HL-60 (cell line): ENCODE measurements at regions not wholly inside any gene's neighbourhood (a gene's known extent, or its start where the extent isn't known, plus 50 kb on each side); places are given as distances from the start of the nearest gene placed in this dataset.
"Not testable (repeated sequence)": the region's sequence is repeated elsewhere in the genome, so short reads cannot be mapped to it uniquely, and the experiment has no call there.

Experiments used
- DNase-seq, 2 experiments: peaks; one replicate each; pipeline ENCODE4 v3.0.0-alpha.2; 2010 to 2020; ENCODE audit warnings: low read depth in 1 of 2, low spot score in 1 of 2
- H3K27ac ChIP-seq: fragments of 250-450 bp; sonication (Bioruptor Pico); replicated peaks from 2 replicates; pipeline ENCODE4 v1.5.1; 2020; ENCODE audit warnings: mild to moderate bottlenecking, moderate library complexity
- H3K27me3 ChIP-seq: fragments of 250-450 bp; sonication (Bioruptor Pico); 2 replicates; pipeline ENCODE4 v1.5.1; 2021; ENCODE audit warnings: mild to moderate bottlenecking, moderate library complexity; ENCODE audit not compliant: insufficient read depth, poor library complexity, severe bottlenecking
- H3K4me3 ChIP-seq: replicated peaks from 2 replicates; pipeline ENCODE4 v1.5.1; 2011; ENCODE audit warnings: mild to moderate bottlenecking, control low read depth, low read length; ENCODE audit not compliant: insufficient read depth
- GABPA ChIP-seq: IDR thresholded peaks from 2 replicates; pipeline ENCODE4 v1.6.1; 2012; ENCODE audit warnings: low read depth
- POLR2AphosphoS5 ChIP-seq: IDR thresholded peaks from 2 replicates; pipeline ENCODE4 v1.6.1; 2012; ENCODE audit warnings: low read depth
- SPI1 ChIP-seq: IDR thresholded peaks from 2 replicates; pipeline ENCODE4 v1.6.1; 2012; ENCODE audit warnings: low read depth, mild to moderate bottlenecking, borderline replicate concordance
- TF ChIP-seq, protein P1 (sequence below): IDR thresholded peaks from 2 replicates; pipeline ENCODE4 v1.6.1; 2012; ENCODE audit warnings: low read depth; ENCODE audit not compliant: insufficient replicate concordance
- TF ChIP-seq, protein P2 (sequence below): IDR thresholded peaks from one replicate; pipeline ENCODE4 v1.5.1; 2011; ENCODE audit warnings: low read length, control low read depth, inconsistent platforms; ENCODE audit not compliant: insufficient read depth

DNA sequence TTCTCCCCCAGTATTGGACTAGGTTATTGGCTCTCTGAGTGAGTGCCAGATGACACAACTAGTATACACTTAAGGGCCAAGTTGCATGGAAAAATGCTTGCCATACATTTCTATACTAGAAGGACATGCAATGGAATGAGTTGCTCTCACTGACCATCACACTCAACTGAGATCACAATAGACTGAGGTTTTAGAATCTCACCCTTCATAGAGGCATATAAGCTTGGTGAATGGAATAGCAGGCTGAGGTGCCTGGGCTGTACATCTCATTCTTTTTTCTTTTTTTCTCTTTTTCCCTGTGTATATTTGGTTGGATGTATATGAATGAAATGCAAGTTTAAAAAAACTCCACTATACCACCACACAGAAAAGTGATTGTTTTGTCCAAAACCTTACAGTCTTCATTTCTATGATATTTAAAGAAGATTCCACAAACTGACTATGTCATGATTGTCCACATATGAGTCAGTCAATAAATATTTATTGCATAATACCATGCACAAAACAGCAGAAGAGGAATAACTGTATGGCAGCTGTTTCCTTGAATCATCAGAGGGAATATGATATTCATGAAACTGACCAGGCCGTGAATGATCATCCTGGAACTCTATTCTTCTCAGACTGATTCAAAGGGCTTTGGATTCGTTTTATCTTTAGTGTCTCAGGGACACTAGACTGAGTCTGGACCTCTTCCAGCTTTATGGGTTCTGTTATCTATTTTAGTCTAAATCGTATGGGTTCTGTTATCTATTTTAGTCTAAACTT is 122.6 kb upstream of the STK17B start:
- Histone ChIP-seq H3K27ac (no peak overlapping the region), H3K27me3 (no peaks in the 10 kb centered on the region), H3K4me3 (no peak overlapping the region)
- no peak for DNase-seq
- TF ChIP-seq, protein P1, sequence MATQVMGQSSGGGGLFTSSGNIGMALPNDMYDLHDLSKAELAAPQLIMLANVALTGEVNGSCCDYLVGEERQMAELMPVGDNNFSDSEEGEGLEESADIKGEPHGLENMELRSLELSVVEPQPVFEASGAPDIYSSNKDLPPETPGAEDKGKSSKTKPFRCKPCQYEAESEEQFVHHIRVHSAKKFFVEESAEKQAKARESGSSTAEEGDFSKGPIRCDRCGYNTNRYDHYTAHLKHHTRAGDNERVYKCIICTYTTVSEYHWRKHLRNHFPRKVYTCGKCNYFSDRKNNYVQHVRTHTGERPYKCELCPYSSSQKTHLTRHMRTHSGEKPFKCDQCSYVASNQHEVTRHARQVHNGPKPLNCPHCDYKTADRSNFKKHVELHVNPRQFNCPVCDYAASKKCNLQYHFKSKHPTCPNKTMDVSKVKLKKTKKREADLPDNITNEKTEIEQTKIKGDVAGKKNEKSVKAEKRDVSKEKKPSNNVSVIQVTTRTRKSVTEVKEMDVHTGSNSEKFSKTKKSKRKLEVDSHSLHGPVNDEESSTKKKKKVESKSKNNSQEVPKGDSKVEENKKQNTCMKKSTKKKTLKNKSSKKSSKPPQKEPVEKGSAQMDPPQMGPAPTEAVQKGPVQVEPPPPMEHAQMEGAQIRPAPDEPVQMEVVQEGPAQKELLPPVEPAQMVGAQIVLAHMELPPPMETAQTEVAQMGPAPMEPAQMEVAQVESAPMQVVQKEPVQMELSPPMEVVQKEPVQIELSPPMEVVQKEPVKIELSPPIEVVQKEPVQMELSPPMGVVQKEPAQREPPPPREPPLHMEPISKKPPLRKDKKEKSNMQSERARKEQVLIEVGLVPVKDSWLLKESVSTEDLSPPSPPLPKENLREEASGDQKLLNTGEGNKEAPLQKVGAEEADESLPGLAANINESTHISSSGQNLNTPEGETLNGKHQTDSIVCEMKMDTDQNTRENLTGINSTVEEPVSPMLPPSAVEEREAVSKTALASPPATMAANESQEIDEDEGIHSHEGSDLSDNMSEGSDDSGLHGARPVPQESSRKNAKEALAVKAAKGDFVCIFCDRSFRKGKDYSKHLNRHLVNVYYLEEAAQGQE: no peak
- no peak for TF ChIP-seq POLR2AphosphoS5
- TF ChIP-seq, protein P2, sequence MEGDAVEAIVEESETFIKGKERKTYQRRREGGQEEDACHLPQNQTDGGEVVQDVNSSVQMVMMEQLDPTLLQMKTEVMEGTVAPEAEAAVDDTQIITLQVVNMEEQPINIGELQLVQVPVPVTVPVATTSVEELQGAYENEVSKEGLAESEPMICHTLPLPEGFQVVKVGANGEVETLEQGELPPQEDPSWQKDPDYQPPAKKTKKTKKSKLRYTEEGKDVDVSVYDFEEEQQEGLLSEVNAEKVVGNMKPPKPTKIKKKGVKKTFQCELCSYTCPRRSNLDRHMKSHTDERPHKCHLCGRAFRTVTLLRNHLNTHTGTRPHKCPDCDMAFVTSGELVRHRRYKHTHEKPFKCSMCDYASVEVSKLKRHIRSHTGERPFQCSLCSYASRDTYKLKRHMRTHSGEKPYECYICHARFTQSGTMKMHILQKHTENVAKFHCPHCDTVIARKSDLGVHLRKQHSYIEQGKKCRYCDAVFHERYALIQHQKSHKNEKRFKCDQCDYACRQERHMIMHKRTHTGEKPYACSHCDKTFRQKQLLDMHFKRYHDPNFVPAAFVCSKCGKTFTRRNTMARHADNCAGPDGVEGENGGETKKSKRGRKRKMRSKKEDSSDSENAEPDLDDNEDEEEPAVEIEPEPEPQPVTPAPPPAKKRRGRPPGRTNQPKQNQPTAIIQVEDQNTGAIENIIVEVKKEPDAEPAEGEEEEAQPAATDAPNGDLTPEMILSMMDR: no peak
- no peak for TF ChIP-seq GABPA
- no peak for TF ChIP-seq SPI1

DNA sequence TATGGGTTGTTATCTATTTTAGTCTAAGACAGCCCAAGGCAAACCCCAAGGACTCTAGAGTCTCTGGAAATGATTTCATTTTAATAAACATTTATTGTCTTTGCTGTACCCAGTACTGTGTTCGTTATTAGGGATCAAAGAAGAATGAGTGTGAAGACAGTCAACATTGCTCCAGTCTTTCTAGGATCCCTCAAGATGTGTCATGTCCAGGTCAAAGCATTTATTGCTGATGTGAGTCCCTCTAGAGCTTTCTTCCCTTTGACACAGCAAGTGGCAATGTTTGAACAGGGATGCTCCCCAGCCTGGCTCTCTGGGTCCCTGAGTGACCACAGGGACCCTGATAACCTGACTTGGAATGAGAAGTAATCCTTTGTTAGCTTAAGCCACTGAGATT is 123.1 kb upstream of the STK17B start:
- no peaks in the 10 kb centered on the region for H3K27me3 ChIP-seq
- H3K4me3 ChIP-seq: no peak overlapping the region
- no peak for DNase-seq
- TF ChIP-seq, protein P2: no peak
- TF ChIP-seq, protein P1: no peak
- no peak for TF ChIP-seq POLR2AphosphoS5
- no peak for TF ChIP-seq GABPA
- TF ChIP-seq SPI1: no peak
- H3K27ac ChIP-seq: no peak overlapping the region

DNA sequence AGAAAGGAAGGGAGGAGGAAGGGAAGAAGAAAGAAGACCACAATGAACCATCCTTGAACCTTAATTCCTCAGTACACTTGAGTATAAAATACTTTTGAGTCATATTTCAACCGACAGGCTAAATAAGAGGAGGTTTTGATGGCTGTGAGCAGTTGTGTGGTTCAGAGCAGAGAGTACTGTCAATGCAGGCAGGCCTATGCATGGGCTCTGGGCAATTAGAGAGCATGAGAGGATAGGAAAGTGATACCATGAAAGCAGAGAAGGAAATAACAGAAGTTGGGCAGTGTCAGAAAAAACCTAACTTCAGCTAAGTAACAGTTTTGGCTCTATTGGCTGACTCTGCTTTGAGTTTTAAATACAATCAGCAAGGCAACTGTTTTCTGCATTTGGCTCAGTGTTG is 123.6 kb upstream of the STK17B start:
- H3K27ac ChIP-seq: no peak overlapping the region
- TF ChIP-seq SPI1: no peak
- TF ChIP-seq, protein P2: no peak
- TF ChIP-seq, protein P1: no peak
- TF ChIP-seq GABPA: no peak
- no peak for TF ChIP-seq POLR2AphosphoS5
- DNase-seq: no peak

DNA sequence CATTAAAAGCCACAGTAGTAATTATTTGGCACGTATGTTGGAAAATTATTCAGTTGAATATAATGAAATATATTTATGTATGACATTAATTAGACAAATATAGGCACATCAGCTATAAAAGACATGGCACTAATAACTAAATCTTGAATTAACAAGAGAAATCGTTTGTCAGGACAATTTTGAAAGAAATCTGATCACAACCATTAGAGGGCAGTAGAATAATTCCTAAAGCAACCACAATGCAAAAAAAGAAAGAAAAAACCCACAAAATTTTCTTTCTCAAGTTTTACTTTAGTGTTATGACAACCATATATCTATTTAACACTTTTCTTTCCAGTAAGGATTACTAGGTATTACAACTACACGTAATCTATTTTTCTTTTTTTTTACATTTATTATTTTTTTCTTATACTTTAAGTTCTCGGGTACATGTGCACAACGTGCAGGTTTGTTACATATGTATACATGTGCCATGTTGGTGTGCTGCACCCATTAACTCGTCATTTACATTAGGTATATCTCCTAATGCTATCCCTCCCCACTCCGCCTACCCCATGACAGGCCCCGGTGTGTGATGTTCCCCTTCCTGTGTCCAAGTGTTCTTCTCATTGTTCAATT is 126.8 kb upstream of the STK17B start:
- not testable (repeated sequence) for DNase-seq, H3K27ac ChIP-seq, H3K4me3 ChIP-seq

More for the DNA sequence above, 123.6 kb upstream of the STK17B start:
- no peaks in the 10 kb centered on the region for H3K27me3 ChIP-seq
- H3K4me3 ChIP-seq: no peak overlapping the region

More for the DNA sequence above, 126.8 kb upstream of the STK17B start:
- H3K27me3 ChIP-seq: not testable (repeated sequence)
